ENCODE measurements at regions not wholly inside any gene's neighbourhood (a gene's known extent, or its start where the extent isn't known, plus 50 kb on each side); places are given as distances from the start of the nearest gene placed in this dataset.
A peak's percentile ranks its signal among the peaks of the same experiment; 100 is the strongest.

GRCh38 chr3:193836511-193836910, 243.5 kb downstream of the OPA1 start:
- no peaks in the 10 kb centered on the region for H3K79me1 ChIP-seq (ENCODE audit: low read depth, low read length)
- no peak overlapping the region for H2BK15ac ChIP-seq (ENCODE audit: low read length)
- no peak overlapping the region for H3K4me3 ChIP-seq (ENCODE audit: extremely low read depth in 1 of 4, insufficient read depth in 2 of 4, low read depth in 3 of 4, low read length in 4 of 4)
- H3K9ac ChIP-seq (replicated peaks in 1 of 4; ENCODE audit: extremely low read depth in 1 of 4, low read depth in 3 of 4, low read length in 3 of 4), result no peak overlapping the region
- 69% methylated on average over 1 of the region's 2 CpGs; no CpG with 5 or more reads in 1 of the 2 experiments for WGBS, 2 experiments (ENCODE audit: extremely low coverage in 1 of 2, insufficient coverage in 1 of 2, insufficient read length in 1 of 2, insufficient replicate concordance in 2 of 2, low coverage in 1 of 2, low lambda C conversion rate in 2 of 2, missing lambda C conversion rate in 1 of 2)
- H3K36me3 ChIP-seq (ENCODE audit: control insufficient read depth in 2 of 4, insufficient read depth in 4 of 4, low read length in 3 of 4), result no peaks in the 10 kb centered on the region
- H2BK12ac ChIP-seq (ENCODE audit: low read depth, low read length), result no peak overlapping the region
- no peak overlapping the region for H4K5ac ChIP-seq (ENCODE audit: insufficient read length, low read depth, low read length)
- H2AFZ ChIP-seq (ENCODE audit: low read length), result no peak overlapping the region
- H2BK120ac ChIP-seq (replicated peaks; ENCODE audit: low read depth, low read length), result no peak overlapping the region
- H4K91ac ChIP-seq (replicated peaks; ENCODE audit: insufficient read length, low read length), result no peak overlapping the region
- H3K4ac ChIP-seq (replicated peaks; ENCODE audit: insufficient read length, low read depth, low read length), result no peak overlapping the region
- no peak overlapping the region for H2AK5ac ChIP-seq (ENCODE audit: low read depth, low read length)
- no peak overlapping the region for H3K23ac ChIP-seq (ENCODE audit: insufficient read length)
- H2BK20ac ChIP-seq (ENCODE audit: low read length), result no peak overlapping the region
- DNase-seq (ENCODE audit: low read depth in 1 of 2, low spot score in 2 of 2) (no peak), FAIRE-seq (no peak)
- H3K27ac ChIP-seq (ENCODE audit: low read depth, low read length), result no peak overlapping the region
- no peaks in the 10 kb centered on the region for H3K9me3 ChIP-seq (ENCODE audit: insufficient read depth in 2 of 2, low read depth in 1 of 2, low read length in 1 of 2)
- H4K20me1 ChIP-seq (replicated peaks in 1 of 2; ENCODE audit: control insufficient read depth in 1 of 2, insufficient read depth in 2 of 2, low read length in 2 of 2), result no peaks in the 10 kb centered on the region
- H3K27me3 ChIP-seq (replicated peaks in 1 of 4; ENCODE audit: control insufficient read depth in 3 of 4, extremely low read depth in 1 of 4, insufficient read depth in 3 of 4, low read length in 3 of 4), result no peaks in the 10 kb centered on the region; a peak in 1 of 7 replicates
- H3K56ac ChIP-seq (replicated peaks; ENCODE audit: insufficient read length, low read depth, low read length), result no peak overlapping the region
- no peak overlapping the region for H3K4me2 ChIP-seq (ENCODE audit: insufficient read depth in 1 of 2, low read depth in 2 of 2, low read length in 2 of 2)
- no peaks in the 10 kb centered on the region for H3K23me2 ChIP-seq (ENCODE audit: low read depth, low read length)
- peak; percentile 26 to 44; a peak in 3 of 4 replicates for TF ChIP-seq RAD21 (IDR thresholded peaks at IDR 0.05 in 1 of 2, conservative IDR thresholded peaks at IDR 0.05 in 1 of 2; ENCODE audit: low read depth in 2 of 2, low read length in 2 of 2)
- no peak for TF ChIP-seq EP300 (IDR thresholded peaks at IDR 0.05; ENCODE audit: borderline replicate concordance in 1 of 2, low read depth in 2 of 2, low read length in 2 of 2)
- H2BK5ac ChIP-seq (ENCODE audit: low read depth, low read length), result no peak overlapping the region
- H3K14ac ChIP-seq (ENCODE audit: insufficient read length), result no peak overlapping the region
- CTCF ChIA-PET (ENCODE audit: partially characterized antibody), result interaction anchor here (0.6 to 1.9 kb wide), 6 partner anchors 56 to 479 kb away, joined by 3 to 5 read pairs (median 4); no protein-coding TSS in a partner anchor
- H4K8ac ChIP-seq (ENCODE audit: extremely low read depth, insufficient read depth, low read length), result no peak overlapping the region
- no peak overlapping the region for H3K18ac ChIP-seq (ENCODE audit: extremely low read depth, low read length)
- no peaks in the 10 kb centered on the region for H3K79me2 ChIP-seq (ENCODE audit: control insufficient read depth in 1 of 2, insufficient read depth in 2 of 2, low read length in 2 of 2)
- no peaks in the 10 kb centered on the region for H3K4me1 ChIP-seq (replicated peaks in 1 of 4; ENCODE audit: control insufficient read depth in 3 of 4, insufficient read depth in 4 of 4, low read length in 3 of 4)
- POLR2A ChIA-PET (ENCODE audit: partially characterized antibody), result no interaction called here

All from H1 (cell line).